Neural crest cell (in vitro differentiated cells): ENCODE measurements at regions not wholly inside any gene's neighbourhood (a gene's known extent, or its start where the extent isn't known, plus 50 kb on each side); places are given as distances from the start of the nearest gene placed in this dataset.

Experiments
- DNase-seq: peaks from one replicate; pipeline ENCODE4 v3.0.0; 2021; ENCODE audit warnings: low read depth, mixed read lengths, low spot score
- H3K27ac Mint-ChIP-seq: one replicate; pipeline ENCODE4 v1.8.0; 2021; ENCODE audit warnings: mild to moderate bottlenecking, mixed read lengths; ENCODE audit not compliant: unreplicated experiment
- H3K27me3 Mint-ChIP-seq: 2 replicates; pipeline ENCODE4 v1.8.0; 2021; ENCODE audit warnings: low read depth, mild to moderate bottlenecking, mixed read lengths
- H3K36me3 Mint-ChIP-seq: 2 replicates; pipeline ENCODE4 v1.8.0; 2021; ENCODE audit warnings: low read depth, mild to moderate bottlenecking, mixed read lengths
- H3K4me1 Mint-ChIP-seq: 2 replicates; pipeline ENCODE4 v1.8.0; 2021; ENCODE audit warnings: mixed read lengths
- H3K4me3 Mint-ChIP-seq: one replicate; pipeline ENCODE4 v1.8.0; 2021; ENCODE audit warnings: mild to moderate bottlenecking, mixed read lengths
- H3K9me3 Mint-ChIP-seq: 2 replicates; pipeline ENCODE4 v1.8.0; 2021; ENCODE audit warnings: mixed read lengths
- CTCF ChIP-seq: fragments of 200-600 bp; sonication (generic); conservative IDR thresholded peaks from 2 replicates; pipeline ENCODE4 v1.5.0; 2021; ENCODE audit warnings: antibody characterized with exemption, mild to moderate bottlenecking

- Mint-ChIP-seq H3K27me3 (peaks cover 5% of the 10 kb centered on the region), H3K4me1 (peaks cover 7% of the 10 kb centered on the region), H3K4me3 (no peak overlapping the region), H3K9me3 (no peaks in the 10 kb centered on the region), H3K36me3 (no peaks in the 10 kb centered on the region), H3K27ac (peak overlapping the region; percentile 57)
- no peak for DNase-seq
- no peak for TF ChIP-seq CTCF
Measured at GRCh38 chr1:11395616-11396015, 83.3 kb upstream of the DISP3 start.

DNA sequence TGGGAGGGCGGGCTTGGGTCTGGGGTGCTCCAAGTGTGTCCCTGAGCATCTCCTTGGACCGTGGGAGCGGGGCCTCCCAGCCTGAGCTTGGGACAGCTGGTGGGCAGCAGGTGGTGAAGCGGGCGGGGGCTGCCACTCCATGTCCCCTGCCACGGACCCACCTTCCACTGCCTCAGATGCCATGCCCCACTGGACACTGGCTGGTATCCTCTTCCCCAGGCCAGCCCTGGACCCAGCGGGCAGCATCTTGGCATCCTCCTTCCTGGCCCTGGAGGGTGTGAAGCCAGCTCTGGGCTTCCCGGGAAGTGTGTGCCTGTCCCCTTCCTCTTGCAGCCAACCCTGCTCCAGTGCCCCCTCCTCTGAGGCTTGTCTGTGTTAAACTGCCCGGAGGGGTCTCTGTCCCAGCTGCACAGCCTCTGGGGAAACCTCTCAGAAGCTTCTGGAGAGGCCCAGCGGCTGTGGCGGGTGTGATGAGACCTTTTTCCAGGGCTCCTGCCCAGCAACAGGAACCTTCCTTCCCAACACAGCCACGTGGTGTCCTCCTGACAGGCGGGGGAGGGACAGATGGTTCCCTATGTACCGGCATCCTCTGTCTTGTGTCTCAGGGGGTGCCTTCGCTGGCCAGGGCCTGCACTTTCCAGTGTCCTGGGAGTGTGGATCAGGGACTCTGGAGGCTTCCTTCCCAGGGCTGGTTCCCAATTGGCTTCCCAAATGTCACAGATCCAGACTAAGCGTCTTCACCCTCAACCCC, 81.6 kb upstream of the DISP3 start:
- peak overlapping the region; percentile 27 for H3K27ac Mint-ChIP-seq
- TF ChIP-seq CTCF: no peak
- DNase-seq: no peak
- H3K4me3 Mint-ChIP-seq: no peak overlapping the region
- H3K36me3 Mint-ChIP-seq: no peaks in the 10 kb centered on the region
- H3K9me3 Mint-ChIP-seq: no peaks in the 10 kb centered on the region
- H3K4me1 Mint-ChIP-seq: peaks cover 7% of the 10 kb centered on the region
- no peaks in the 10 kb centered on the region for H3K27me3 Mint-ChIP-seq

GRCh38 chr1:11399250-11399649, 79.7 kb upstream of the DISP3 start:
- TF ChIP-seq CTCF: no peak
- Mint-ChIP-seq H3K27me3 (no peaks in the 10 kb centered on the region), H3K36me3 (no peaks in the 10 kb centered on the region), H3K27ac (no peak overlapping the region), H3K9me3 (no peaks in the 10 kb centered on the region), H3K4me1 (peaks cover 7% of the 10 kb centered on the region), H3K4me3 (no peak overlapping the region)
- DNase-seq: no peak

DNA sequence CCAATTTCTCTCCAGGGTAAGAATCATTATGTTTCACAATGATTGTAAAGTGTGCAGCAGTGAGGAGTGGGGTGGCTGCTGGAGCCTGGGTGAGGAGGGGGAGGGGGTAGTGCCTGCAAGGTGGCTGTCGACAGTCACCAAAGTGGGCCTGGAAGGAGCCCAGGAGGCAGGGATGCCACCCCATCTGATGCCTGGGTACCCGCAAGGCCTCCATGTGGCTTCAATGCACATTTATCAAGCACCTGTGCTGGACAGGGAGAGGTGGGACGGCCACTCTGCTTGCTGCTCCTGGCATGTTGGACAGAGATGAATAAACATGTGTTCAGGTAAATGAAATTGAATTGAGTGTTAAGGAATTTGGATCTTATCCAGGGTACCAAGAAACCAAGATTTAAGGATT, 78.8 kb upstream of the DISP3 start:
- no peaks in the 10 kb centered on the region for H3K9me3 Mint-ChIP-seq
- H3K36me3 Mint-ChIP-seq: no peaks in the 10 kb centered on the region
- no peak overlapping the region for H3K27ac Mint-ChIP-seq
- DNase-seq: no peak
- H3K4me3 Mint-ChIP-seq: no peak overlapping the region
- TF ChIP-seq CTCF: no peak
- H3K27me3 Mint-ChIP-seq: no peaks in the 10 kb centered on the region
- peaks cover 7% of the 10 kb centered on the region for H3K4me1 Mint-ChIP-seq

DNA sequence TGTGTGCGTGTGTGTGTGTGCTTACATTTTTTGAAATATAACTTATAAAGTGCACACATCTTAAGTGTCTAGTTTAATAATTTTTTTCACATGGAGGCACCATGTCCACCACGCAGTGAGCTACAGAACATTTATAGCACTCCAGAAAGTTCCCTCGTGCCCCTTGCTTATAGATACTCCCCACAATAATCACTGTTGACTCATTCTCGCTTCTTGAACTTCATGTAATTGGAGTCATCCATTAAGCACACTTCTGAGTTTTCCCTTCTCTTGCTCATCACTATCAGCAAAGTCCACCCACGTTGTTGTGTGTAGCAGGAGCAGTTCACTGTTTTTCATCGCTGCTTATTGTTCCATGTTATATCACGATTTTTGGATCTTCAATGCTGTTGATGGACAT, 78.4 kb upstream of the DISP3 start:
- H3K4me1 Mint-ChIP-seq: peaks cover 7% of the 10 kb centered on the region
- TF ChIP-seq CTCF: no peak
- H3K4me3 Mint-ChIP-seq: no peak overlapping the region
- H3K27ac Mint-ChIP-seq: no peak overlapping the region
- no peaks in the 10 kb centered on the region for H3K9me3 Mint-ChIP-seq
- no peaks in the 10 kb centered on the region for H3K27me3 Mint-ChIP-seq
- H3K36me3 Mint-ChIP-seq: no peaks in the 10 kb centered on the region
- DNase-seq: no peak
